LHCN-M2 (cell line): ENCODE measurements at regions not wholly inside any gene's neighbourhood (a gene's known extent, or its start where the extent isn't known, plus 50 kb on each side); places are given as distances from the start of the nearest gene placed in this dataset.

Experiments used
- DNase-seq: peaks from one replicate; pipeline ENCODE4 v3.0.0-alpha.2; 2012; ENCODE audit warnings: low read depth

DNA sequence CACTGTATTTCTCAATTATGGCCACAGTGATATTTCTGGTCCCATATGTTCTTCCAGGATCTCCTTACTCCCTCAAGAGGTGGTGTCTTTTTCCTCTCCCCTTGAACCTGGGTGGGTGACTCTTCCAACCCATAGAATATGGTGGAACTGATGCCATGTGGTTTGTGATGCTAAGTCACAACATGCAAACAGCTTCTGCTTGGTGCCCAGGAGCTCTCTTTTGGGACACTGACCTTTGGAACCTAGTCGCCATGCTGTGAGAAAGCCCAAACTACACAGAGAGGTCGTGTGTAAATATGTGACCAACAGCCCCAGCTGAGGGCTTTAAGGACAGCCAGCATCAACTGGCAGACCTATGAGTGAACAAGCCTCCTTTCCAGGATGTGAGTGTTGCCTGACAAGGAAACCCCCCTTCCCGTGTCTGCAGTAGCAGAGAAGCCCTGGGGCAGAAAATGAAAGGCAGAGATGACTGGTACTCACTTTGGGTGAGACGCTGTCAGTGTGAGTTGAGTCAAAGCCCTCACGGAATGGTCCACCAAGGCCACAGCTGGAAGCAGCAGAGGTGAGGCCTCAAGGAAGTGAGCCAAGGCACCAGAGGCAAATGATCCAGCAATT, 223.4 kb downstream of the BCOR start:
- DNase-seq = no peak

DNA sequence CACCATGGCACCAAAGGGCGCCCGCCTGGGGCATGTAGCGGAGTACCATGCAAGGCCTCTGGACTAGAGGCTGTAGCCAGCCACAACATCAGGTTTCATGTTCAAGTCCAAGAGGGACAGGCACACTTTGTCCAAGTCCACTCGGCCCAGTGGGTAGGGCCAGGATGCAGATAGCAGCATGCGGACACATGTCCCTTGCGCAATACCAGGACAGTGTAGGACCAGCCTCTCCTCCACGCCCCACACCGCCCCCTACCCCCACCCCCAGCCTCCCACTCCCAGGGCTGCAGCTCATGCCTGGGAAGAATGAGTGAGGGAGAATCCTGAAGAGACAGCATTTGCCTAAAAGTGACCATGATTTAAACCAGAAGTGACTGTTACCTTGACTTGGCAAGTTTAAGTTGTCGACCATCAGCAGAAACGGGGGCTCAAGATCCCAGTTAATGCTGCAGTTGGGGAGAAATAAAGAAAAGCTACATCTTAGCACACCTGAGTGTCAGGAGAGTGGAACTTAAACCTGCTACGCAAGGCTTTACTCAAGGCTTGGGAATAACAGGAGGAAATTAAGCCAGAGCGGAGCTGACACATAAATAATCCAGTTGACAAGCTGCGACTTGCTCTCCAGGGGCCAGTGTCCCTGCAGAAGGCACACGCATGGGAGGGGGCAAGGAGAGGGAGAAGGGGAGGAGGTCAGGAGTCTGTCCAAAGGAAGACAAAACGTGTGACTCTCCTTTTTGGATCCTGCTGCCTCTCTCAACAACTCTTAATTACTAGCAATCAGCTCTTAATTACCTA, 221.7 kb downstream of the BCOR start:
- no peak for DNase-seq

- DNase-seq = no peak
These were observed 219.9 kb downstream of the BCOR start for GRCh38 chrX:39877905-39878304.

DNA sequence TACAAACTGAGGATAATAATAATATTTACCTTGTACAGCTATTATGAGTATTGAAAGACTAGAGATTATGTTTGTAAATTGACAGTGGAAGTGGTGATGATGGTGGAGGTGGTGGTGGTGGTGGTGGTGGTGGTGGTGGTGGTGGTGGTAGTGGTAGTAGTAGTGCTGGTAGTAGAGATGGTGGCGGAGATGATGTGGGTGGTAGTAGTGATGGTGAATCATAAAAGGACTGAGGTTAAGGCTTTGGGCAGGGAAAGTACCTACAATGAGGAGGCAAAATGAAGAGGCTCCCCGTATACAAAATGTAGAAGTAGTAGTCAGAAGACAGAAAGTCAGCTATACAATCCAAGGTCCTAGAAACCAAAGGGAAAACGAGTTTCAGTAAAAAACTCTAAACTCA, 214.1 kb downstream of the BCOR start:
- no peak for DNase-seq

DNA sequence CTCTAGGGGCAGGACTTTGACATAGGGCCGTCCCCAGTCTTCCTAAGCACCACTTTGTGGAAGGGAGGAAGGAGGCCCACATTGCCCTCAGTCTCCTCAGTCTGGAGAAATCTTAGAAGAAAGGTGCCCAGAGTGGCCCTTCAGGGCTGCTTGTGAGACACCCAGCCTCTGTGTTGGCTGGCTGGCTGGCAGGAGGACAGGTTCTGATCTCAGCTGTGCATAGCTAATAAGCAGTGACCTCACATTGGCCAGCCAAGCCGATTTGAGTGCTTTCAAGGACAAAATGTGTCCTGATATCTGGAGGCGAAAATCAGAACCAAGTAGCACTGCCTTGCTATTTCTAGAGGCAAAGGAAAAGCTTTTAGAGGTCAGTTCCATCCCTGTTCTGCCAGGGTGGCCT, 211.5 kb downstream of the BCOR start:
- DNase-seq = no peak

GRCh38 chrX:39888730-39889129, 209.0 kb downstream of the BCOR start:
- no peak for DNase-seq

DNA sequence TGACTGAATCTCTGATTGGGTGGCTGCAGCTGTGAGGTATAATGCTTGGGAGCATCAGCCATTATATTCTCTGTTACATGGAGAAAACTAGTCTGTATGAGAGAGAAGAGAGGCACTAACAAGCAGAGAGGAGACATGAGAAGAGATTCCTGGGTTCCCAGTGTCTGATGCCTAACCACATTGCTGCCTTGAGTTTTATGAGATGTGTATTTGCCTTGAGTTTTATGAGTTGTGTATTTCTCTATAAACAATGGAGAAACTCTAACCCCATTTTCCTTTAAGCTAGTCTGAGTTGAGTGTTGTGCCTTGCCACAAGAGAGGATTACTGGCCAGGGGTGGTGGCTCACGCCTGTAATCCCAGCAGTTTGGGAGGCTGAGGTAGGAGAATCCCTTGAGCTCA, 208.1 kb downstream of the BCOR start:
- DNase-seq = no peak

DNA sequence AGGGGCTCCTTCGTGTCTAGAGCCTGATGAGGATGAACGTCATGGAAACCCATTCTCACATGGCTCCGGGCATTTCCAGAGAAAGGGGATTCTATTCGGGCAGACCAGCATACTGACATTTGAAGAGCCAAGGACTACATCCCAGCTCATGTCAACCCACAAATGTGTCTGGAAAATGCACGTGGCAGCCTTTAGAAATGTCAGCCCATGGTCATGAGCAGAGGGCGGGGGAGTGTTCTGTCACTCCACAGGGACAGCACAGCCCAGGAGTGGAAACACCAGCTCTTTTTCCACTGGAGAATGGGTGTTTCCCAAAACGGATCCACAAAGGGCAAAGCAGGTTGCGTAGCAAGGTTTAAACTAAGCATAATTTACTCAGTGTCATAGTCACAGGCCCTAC, 207.0 kb downstream of the BCOR start:
- no peak for DNase-seq

- no peak for DNase-seq
These were observed 206.0 kb downstream of the BCOR start for GRCh38 chrX:39891781-39892180.

DNA sequence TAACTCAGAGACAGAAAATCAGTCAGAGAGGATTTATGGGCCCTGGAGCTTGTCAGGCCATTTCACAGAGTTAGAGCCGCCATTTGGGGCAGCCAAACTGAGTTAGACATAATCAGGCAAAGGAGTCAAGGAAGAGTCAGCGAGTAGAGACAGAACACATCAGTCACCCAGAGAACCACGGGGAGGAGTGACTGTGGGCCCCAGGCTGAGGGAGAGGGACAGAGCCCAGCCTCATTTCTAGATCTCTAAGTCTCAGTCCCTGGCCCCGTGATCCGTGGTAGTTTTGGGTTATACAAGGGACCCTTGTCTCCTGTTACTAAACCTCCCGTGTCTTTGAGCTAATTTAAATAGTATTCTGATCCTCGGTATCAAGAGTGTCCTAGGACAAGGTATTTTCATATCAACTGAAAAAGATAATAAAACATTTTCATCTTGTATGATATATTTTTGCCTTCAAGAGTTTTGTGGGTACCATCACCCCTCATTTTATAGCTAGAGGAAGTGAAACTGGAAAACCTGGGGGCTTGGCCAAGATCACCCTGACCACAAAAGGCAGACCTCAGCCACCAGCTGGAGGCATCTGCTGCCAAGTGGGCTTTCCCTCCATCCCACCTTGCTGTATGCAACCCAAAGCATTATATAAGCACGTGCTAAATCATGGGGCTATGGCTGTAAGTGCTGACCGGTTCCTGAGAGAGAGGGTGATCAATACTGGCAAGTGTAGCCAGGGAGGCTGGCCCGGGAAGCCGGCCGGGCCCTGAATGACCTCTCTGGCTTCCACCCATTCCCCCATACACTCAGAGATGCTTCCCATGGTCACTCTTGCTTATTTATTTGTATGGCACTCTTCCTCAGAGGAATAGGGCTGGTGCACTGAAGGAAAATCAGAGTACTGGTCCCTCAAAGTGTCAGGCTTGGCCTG, 204.1 kb downstream of the BCOR start:
- no peak for DNase-seq

GRCh38 chrX:39894683-39895082, 203.1 kb downstream of the BCOR start:
- DNase-seq = no peak

- DNase-seq = peak; percentile 56
These were observed 202.3 kb downstream of the BCOR start for GRCh38 chrX:39895218-39896110.

DNA sequence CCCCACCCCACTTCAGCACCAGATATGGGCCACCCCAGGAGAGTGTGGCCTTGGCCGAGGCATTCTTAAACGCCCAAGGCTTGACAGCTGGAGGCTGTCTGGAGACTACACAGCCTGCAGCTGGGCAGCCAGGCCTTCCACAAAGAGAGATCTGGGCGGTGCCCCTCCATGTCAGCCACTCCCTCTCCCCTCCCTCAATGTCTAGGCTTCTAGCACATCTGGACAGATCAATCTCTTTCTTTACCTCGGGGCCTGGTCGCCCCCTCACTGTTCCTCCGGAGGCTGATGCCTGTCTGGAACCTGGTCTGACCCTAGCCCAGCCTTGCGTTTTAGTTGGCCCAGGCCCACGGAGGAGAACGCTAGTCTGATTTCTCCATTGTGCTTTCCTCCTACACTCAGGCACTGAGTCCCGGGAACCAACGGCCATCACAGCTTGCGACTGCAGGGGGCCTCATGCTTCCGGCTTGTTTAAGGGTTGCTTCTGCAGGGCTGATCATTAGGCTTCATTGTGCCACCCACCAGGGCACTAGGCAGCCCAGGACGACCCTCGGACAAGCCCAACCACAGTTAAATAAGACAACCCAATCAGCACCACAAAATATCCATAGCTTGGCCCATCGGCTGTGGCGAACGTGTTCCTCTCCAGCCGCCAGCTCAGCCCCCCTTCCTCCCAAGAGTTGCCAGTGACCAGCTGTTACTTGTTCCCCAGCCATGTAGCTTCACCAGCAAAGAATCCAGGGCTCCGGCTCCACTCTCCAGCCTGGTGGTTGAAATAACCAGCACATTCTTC, 200.6 kb downstream of the BCOR start:
- peak; percentile 84 for DNase-seq

DNA sequence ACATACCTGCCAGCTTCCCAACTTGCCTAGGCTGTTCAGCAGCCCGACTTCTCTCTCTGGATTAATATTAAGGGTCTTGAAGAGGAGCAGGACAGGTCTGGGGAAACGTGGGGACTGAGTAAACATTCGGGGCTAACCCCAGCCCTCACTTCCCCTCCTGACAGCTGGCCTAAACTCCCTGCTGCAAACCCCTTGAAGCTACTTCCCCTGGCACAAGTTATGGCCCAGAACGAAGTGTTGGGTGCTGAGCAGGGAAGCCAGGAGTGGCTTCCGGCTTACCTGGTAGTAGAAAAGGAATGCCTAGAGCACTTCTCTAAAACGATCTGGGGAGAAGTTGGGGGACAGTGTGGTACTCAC, 200.0 kb downstream of the BCOR start:
- DNase-seq = no peak

DNA sequence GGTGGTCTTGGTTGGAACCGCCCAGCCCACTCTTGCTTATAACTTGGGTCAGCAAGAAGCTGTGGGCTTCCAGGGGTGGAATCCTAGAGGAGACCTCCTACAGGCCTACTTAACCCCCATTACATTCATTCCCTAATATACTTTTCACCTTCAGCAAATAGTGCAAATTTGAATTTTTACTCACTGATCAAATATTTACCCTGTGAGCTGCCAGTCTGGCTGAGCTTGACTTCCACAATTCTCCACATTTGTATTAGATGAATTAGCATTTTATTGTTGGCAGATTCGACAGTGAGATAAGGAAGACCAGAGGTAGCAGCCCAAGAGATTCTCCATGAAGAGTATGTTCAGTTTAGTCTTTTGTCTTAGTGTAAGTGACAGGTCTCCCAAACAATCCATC, 199.6 kb downstream of the BCOR start:
- DNase-seq = no peak

GRCh38 chrX:39899059-39899458, 198.7 kb downstream of the BCOR start:
- no peak for DNase-seq

DNA sequence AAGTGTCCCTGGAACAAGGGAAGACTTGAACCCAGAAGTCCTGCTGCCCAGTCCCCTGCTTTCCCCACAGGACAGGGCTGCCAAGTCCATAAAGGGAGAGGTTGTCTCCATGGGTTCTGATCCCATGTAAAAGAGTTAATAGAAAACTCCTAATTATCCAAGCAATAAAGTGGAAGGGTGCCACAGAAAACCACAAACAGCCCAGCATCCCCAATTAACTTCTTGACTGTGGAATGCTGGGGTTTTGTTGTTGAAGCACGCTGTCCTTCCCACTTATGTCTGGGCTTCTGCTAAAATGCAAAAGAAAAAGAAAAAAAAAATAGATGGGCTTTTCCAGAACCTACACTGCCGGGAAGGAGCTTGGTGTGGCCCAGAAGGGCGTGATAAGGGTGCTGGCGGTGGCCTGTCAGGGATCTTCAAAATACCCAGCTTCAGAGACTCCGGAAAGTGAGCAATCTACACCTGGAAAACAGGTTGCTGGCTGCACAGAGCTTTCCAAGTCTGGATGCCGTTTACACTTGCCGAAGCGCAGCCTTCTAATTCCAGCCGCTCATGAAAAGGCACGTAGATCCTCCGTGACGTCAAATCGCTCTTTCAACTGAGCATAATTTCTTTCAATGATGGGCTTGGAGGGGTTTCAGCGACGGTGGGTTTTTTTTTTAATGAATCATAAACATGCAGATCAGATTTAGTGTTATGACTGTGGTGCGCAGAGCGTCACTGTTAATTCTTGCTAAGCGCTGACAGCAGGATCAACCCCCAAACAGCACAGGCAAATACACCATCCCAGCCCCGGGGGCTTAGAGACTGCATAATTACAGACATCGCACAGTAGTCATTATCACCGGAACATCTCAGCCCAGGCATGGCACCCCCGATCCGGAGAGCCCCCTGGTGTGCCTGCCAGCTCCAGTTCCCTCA, 197.6 kb downstream of the BCOR start:
- DNase-seq = no peak

- DNase-seq = peak; percentile 69
These were observed 197.0 kb downstream of the BCOR start for GRCh38 chrX:39900777-39901170.

DNA sequence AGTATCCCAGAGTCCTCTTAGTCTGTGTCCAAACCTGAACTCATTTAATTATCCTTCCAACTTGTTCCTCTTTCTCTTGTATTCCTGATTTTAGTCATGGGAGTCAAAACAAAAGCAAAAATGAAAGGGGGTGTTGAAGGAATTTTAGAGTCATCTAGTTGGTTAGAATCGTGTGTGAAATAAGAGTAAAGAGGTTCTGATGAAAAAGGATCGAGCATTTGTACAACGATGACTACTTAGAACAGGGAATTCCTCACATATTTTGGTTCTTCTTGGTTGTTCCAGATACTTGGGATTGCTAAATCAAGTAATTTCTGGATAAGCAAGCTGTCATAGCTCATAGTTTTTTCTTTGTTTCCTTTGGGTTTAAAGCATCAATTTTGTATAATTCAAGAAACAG, 194.4 kb downstream of the BCOR start:
- DNase-seq = peak; percentile 75

DNA sequence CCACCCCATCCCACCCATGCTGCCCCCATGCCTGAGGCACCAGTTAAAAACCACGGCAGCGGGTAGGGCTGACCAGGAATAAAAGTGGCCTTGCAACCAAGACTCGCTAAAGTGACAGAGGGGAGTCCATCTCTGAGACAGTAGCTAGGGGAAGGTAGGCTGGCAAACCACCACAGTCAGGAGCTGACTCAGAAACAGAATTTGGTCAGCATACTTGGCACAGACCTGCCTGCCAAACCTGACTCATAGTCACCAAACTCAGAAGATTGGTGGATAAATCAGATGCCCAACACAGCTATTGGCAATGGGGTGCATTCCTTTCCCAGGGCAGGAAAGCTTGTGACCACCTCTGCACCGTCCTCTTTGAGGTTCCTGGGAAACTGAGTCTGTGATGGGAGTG, 193.8 kb downstream of the BCOR start:
- peak; percentile 79 for DNase-seq
